ENCODE measurements at regions not wholly inside any gene's neighbourhood (a gene's known extent, or its start where the extent isn't known, plus 50 kb on each side); places are given as distances from the start of the nearest gene placed in this dataset.

GRCh38 chr6:139776041-139776440 lies 401.6 kb upstream of the CITED2 start:
- POLR2A ChIA-PET: interaction anchor here (0.7 kb wide), 1 partner anchor 1514 kb away, joined by 3 read pairs; no protein-coding TSS in a partner anchor

GRCh38 chr6:139768196-139768595 lies 393.7 kb upstream of the CITED2 start:
- DNase-seq (ENCODE audit: unreplicated experiment): no peak
- intact Hi-C loops (cut with micrococcal nuclease): loop anchor here (10.0 kb wide), 2 partner anchors 277 to 363 kb away; no protein-coding TSS in a partner anchor
- no peak overlapping the region for H3K27ac Mint-ChIP-seq (ENCODE audit: low read depth, unreplicated experiment)
- peaks cover 32% of the 10 kb centered on the region for H3K4me1 Mint-ChIP-seq (ENCODE audit: insufficient read depth, unreplicated experiment)
- no TSS peak for BruUV-seq (replicated peaks)
- no peak for TF ChIP-seq CTCF (IDR thresholded peaks at IDR 0.05; ENCODE audit: unreplicated experiment)
- H3K9me3 Mint-ChIP-seq (ENCODE audit: unreplicated experiment): no peaks in the 10 kb centered on the region
- ChIA-PET POLR2A (interaction anchor here (1.2 to 2.1 kb wide), 2 partner anchors 37 to 393 kb away, joined by 4 to 13 read pairs; partner anchors contain the start of gene CITED2), CTCF (no interaction called here)
- H3K27me3 Mint-ChIP-seq (ENCODE audit: insufficient read depth, unreplicated experiment): no peaks in the 10 kb centered on the region
- H3K4me3 Mint-ChIP-seq (ENCODE audit: unreplicated experiment): no peak overlapping the region
- no peaks in the 10 kb centered on the region for H3K36me3 Mint-ChIP-seq (ENCODE audit: insufficient read depth, unreplicated experiment)

More at GRCh38 chr6:139776041-139776440, 401.6 kb upstream of the CITED2 start:
- no peak overlapping the region for H3K27ac Mint-ChIP-seq (ENCODE audit: low read depth, unreplicated experiment)
- TF ChIP-seq CTCF (IDR thresholded peaks at IDR 0.05; ENCODE audit: unreplicated experiment): no peak
- no TSS peak for BruUV-seq (replicated peaks)
- CTCF ChIA-PET: no interaction called here
- no peaks in the 10 kb centered on the region for H3K36me3 Mint-ChIP-seq (ENCODE audit: insufficient read depth, unreplicated experiment)
- DNase-seq (ENCODE audit: unreplicated experiment): no peak
- H3K4me3 Mint-ChIP-seq (ENCODE audit: unreplicated experiment): no peak overlapping the region
- no peaks in the 10 kb centered on the region for H3K4me1 Mint-ChIP-seq (ENCODE audit: insufficient read depth, unreplicated experiment)
- no peaks in the 10 kb centered on the region for H3K27me3 Mint-ChIP-seq (ENCODE audit: insufficient read depth, unreplicated experiment)
- no peaks in the 10 kb centered on the region for H3K9me3 Mint-ChIP-seq (ENCODE audit: unreplicated experiment)
- intact Hi-C loops (cut with micrococcal nuclease): no loop called here

GRCh38 chr6:139766796-139767195 lies 392.3 kb upstream of the CITED2 start:
- H3K36me3 Mint-ChIP-seq (ENCODE audit: insufficient read depth, unreplicated experiment): no peaks in the 10 kb centered on the region
- no peak overlapping the region for H3K27ac Mint-ChIP-seq (ENCODE audit: low read depth, unreplicated experiment)
- peaks cover 37% of the 10 kb centered on the region for H3K4me1 Mint-ChIP-seq (ENCODE audit: insufficient read depth, unreplicated experiment)
- H3K4me3 Mint-ChIP-seq (ENCODE audit: unreplicated experiment): no peak overlapping the region
- ChIA-PET POLR2A (interaction anchor here (1.2 to 4.8 kb wide), 4 partner anchors 35 to 392 kb away, joined by 3 to 72 read pairs (median 8); partner anchors contain the start of gene CITED2), CTCF (interaction anchor here (0.6 to 1.0 kb wide), 3 partner anchors 17 to 389 kb away, joined by 3 to 4 read pairs (median 3); no protein-coding TSS in a partner anchor)
- no TSS peak for BruUV-seq (replicated peaks)
- DNase-seq (ENCODE audit: unreplicated experiment): no peak
- TF ChIP-seq CTCF (IDR thresholded peaks at IDR 0.05; ENCODE audit: unreplicated experiment): no peak
- no peaks in the 10 kb centered on the region for H3K27me3 Mint-ChIP-seq (ENCODE audit: insufficient read depth, unreplicated experiment)
- intact Hi-C loops (cut with micrococcal nuclease): loop anchor here (10.0 kb wide), 2 partner anchors 278 to 362 kb away; no protein-coding TSS in a partner anchor
- no peaks in the 10 kb centered on the region for H3K9me3 Mint-ChIP-seq (ENCODE audit: unreplicated experiment)

GRCh38 chr6:139765825-139766285 lies 391.4 kb upstream of the CITED2 start:
- no peak overlapping the region for H3K4me3 Mint-ChIP-seq (ENCODE audit: unreplicated experiment)
- ChIA-PET CTCF (interaction anchor here (0.9 kb wide), 1 partner anchor 9 kb away, joined by 3 read pairs; no protein-coding TSS in a partner anchor), POLR2A (interaction anchor here (0.6 to 4.8 kb wide), 8 partner anchors 13 to 391 kb away, joined by 3 to 72 read pairs (median 4); partner anchors contain the start of gene CITED2)
- intact Hi-C loops (cut with micrococcal nuclease): loop anchor here (2.0 to 10.0 kb wide), 3 partner anchors 279 to 391 kb away; partner anchors contain the start of gene CITED2
- DNase-seq (ENCODE audit: unreplicated experiment): peak; percentile 31
- no peak for TF ChIP-seq CTCF (IDR thresholded peaks at IDR 0.05; ENCODE audit: unreplicated experiment)
- H3K4me1 Mint-ChIP-seq (ENCODE audit: insufficient read depth, unreplicated experiment): peaks cover 37% of the 10 kb centered on the region
- no peaks in the 10 kb centered on the region for H3K36me3 Mint-ChIP-seq (ENCODE audit: insufficient read depth, unreplicated experiment)
- H3K27ac Mint-ChIP-seq (ENCODE audit: low read depth, unreplicated experiment): peak overlapping the region; percentile 88
- no peaks in the 10 kb centered on the region for H3K27me3 Mint-ChIP-seq (ENCODE audit: insufficient read depth, unreplicated experiment)
- no TSS peak for BruUV-seq (replicated peaks)
- H3K9me3 Mint-ChIP-seq (ENCODE audit: unreplicated experiment): no peaks in the 10 kb centered on the region

All from MCF 10A (cell line).